Right cardiac atrium (tissue), 5 donors: ENCODE measurements at regions not wholly inside any gene's neighbourhood (a gene's known extent, or its start where the extent isn't known, plus 50 kb on each side); places are given as distances from the start of the nearest gene placed in this dataset.
A peak's percentile ranks its signal among the peaks of the same experiment; 100 is the strongest.

ENCODE experiments used
- ATAC-seq, 2 donors: fragments of 200-7000 bp; cut with Tn5 transposase; one replicate each; pipeline versions ENCODE4 v1.8.0 to v1.9.1; 2020; ENCODE audit warnings: moderate library complexity in 2 of 2, mild to moderate bottlenecking in 1 of 2
- DNase-seq, 3 donors: peaks; one replicate each; pipeline ENCODE4 v3.0.0-alpha.2; 2020
- H3K27ac ChIP-seq: one replicate; pipeline ENCODE4 v1.5.1; 2013; ENCODE audit warnings: mild to moderate bottlenecking, low read length, control low read depth, moderate library complexity
- H3K27me3 ChIP-seq: one replicate; pipeline ENCODE4 v1.6.1; 2013; ENCODE audit not compliant: control insufficient read depth, insufficient read depth
- H3K4me1 ChIP-seq: one replicate; pipeline ENCODE4 v1.6.1; 2013; ENCODE audit warnings: low read length; ENCODE audit not compliant: control insufficient read depth, insufficient read depth
- H3K4me3 ChIP-seq: one replicate; pipeline ENCODE4 v1.5.1; 2013; ENCODE audit warnings: low read length, control low read depth
- H3K9me3 ChIP-seq: one replicate; pipeline ENCODE4 v1.6.1; 2013; ENCODE audit warnings: low read length; ENCODE audit not compliant: control insufficient read depth
- WGBS: extraction: QIAGEN DNeasy Blood & Tissue Kit; methylation state at CpG from one replicate; pipeline ENCODE4 v1.1.7; 2013; 5-methylcytosine and 5-hydroxymethylcytosine counted together
- intact Hi-C, 4 donors: fragments of 100-400 bp; cut with DNase I; formaldehyde crosslinking; loops; one replicate each; pipeline versions ENCODE4 v1.11.0 to v1.14.0; 2022 to 2023
- donor health status: healthy with polysubstance abuse.
- donor health status: DM: no; HTN: yes; CAD: no.
- donor health status: DM: no; HTN: no; CAD: no.
- donor health status: DM: no; HTN: yes; CAD: no; lungs with severe emphysema.
- donor health status: DM: yes; HTN: yes; CAD: no.

- H3K9me3 ChIP-seq = no peaks in the 10 kb centered on the region
- no peak overlapping the region for H3K4me3 ChIP-seq
- ATAC-seq (no peak), DNase-seq (no peak)
- 93% methylated on average over 2 of the region's 2 CpGs for WGBS
- no peaks in the 10 kb centered on the region for H3K4me1 ChIP-seq
- no peaks in the 10 kb centered on the region for H3K27me3 ChIP-seq
- intact Hi-C loops = no loop called here
- H3K27ac ChIP-seq = no peak overlapping the region
These were observed 573.8 kb upstream of the TBX3 start for GRCh38 chr12:115257791-115258190.

- DNase-seq (no peak), ATAC-seq (no peak)
- Histone ChIP-seq H3K27ac (no peak overlapping the region), H3K9me3 (no peaks in the 10 kb centered on the region), H3K4me1 (no peaks in the 10 kb centered on the region), H3K27me3 (no peaks in the 10 kb centered on the region), H3K4me3 (no peak overlapping the region)
- intact Hi-C loops = no loop called here
- WGBS = 78% methylated on average over 5 of the region's 5 CpGs
These were observed 572.0 kb upstream of the TBX3 start for GRCh38 chr12:115255962-115256361.

GRCh38 chr12:115255257-115255656, 571.3 kb upstream of the TBX3 start:
- Histone ChIP-seq H3K4me3 (no peak overlapping the region), H3K4me1 (no peaks in the 10 kb centered on the region), H3K27ac (no peak overlapping the region), H3K9me3 (no peaks in the 10 kb centered on the region), H3K27me3 (no peaks in the 10 kb centered on the region)
- ATAC-seq (peak in 1 of 2 donors; percentile 11), DNase-seq (no peak)
- intact Hi-C loops = no loop called here

GRCh38 chr12:115253049-115253448, 569.1 kb upstream of the TBX3 start:
- intact Hi-C loops = no loop called here
- no peaks in the 10 kb centered on the region for H3K4me1 ChIP-seq
- no peaks in the 10 kb centered on the region for H3K9me3 ChIP-seq
- ATAC-seq = no peak
- 94% methylated on average over 3 of the region's 3 CpGs for WGBS
- no peak overlapping the region for H3K4me3 ChIP-seq
- H3K27me3 ChIP-seq = no peaks in the 10 kb centered on the region
- no peak for DNase-seq
- H3K27ac ChIP-seq = no peak overlapping the region

- intact Hi-C loops = no loop called here
- ATAC-seq = no peak
- 83% methylated on average over 6 of the region's 6 CpGs for WGBS
These were observed 567.8 kb upstream of the TBX3 start for GRCh38 chr12:115251727-115252126.

GRCh38 chr12:115249671-115250278, 565.8 kb upstream of the TBX3 start:
- DNase-seq (no peak), ATAC-seq (no peak)
- Histone ChIP-seq H3K4me1 (no peaks in the 10 kb centered on the region), H3K27ac (no peak overlapping the region), H3K9me3 (no peaks in the 10 kb centered on the region), H3K27me3 (no peaks in the 10 kb centered on the region), H3K4me3 (no peak overlapping the region)
- WGBS = 68% methylated on average over 3 of the region's 3 CpGs
- intact Hi-C loops = no loop called here

More at GRCh38 chr12:115251727-115252126, 567.8 kb upstream of the TBX3 start:
- Histone ChIP-seq H3K9me3 (no peaks in the 10 kb centered on the region), H3K4me3 (no peak overlapping the region), H3K4me1 (no peaks in the 10 kb centered on the region), H3K27ac (no peak overlapping the region), H3K27me3 (no peaks in the 10 kb centered on the region)
- DNase-seq = no peak

GRCh38 chr12:115245020-115245419, 561.0 kb upstream of the TBX3 start:
- Histone ChIP-seq H3K9me3 (no peaks in the 10 kb centered on the region), H3K4me3 (no peak overlapping the region), H3K4me1 (no peaks in the 10 kb centered on the region), H3K27ac (no peak overlapping the region), H3K27me3 (no peaks in the 10 kb centered on the region)
- no peak for DNase-seq
- intact Hi-C loops = no loop called here
- ATAC-seq = no peak
- 64% methylated on average over 10 of the region's 10 CpGs for WGBS

GRCh38 chr12:115243933-115244628, 560.1 kb upstream of the TBX3 start:
- H3K27me3 ChIP-seq = no peaks in the 10 kb centered on the region
- intact Hi-C loops = no loop called here
- H3K27ac ChIP-seq = no peak overlapping the region
- no peaks in the 10 kb centered on the region for H3K4me1 ChIP-seq
- ATAC-seq = no peak
- H3K4me3 ChIP-seq = no peak overlapping the region
- DNase-seq = no peak
- 90% methylated on average over 5 of the region's 5 CpGs for WGBS
- no peaks in the 10 kb centered on the region for H3K9me3 ChIP-seq

GRCh38 chr12:115240251-115240650, 556.3 kb upstream of the TBX3 start:
- ATAC-seq = no peak

GRCh38 chr12:115235880-115236279, 551.9 kb upstream of the TBX3 start:
- Histone ChIP-seq H3K9me3 (no peaks in the 10 kb centered on the region), H3K27me3 (no peaks in the 10 kb centered on the region), H3K4me1 (no peaks in the 10 kb centered on the region), H3K27ac (no peak overlapping the region), H3K4me3 (no peak overlapping the region)
- ATAC-seq (no peak), DNase-seq (no peak)
- WGBS = 53% methylated on average over 1 of the region's 1 CpG
- intact Hi-C loops = no loop called here

More at GRCh38 chr12:115240251-115240650, 556.3 kb upstream of the TBX3 start:
- no peak overlapping the region for H3K4me3 ChIP-seq
- WGBS = 81% methylated on average over 1 of the region's 1 CpG
- no peaks in the 10 kb centered on the region for H3K9me3 ChIP-seq
- DNase-seq = no peak
- H3K27ac ChIP-seq = no peak overlapping the region
- no peaks in the 10 kb centered on the region for H3K27me3 ChIP-seq
- no peaks in the 10 kb centered on the region for H3K4me1 ChIP-seq
- intact Hi-C loops = no loop called here

- no peaks in the 10 kb centered on the region for H3K9me3 ChIP-seq
- no peaks in the 10 kb centered on the region for H3K4me1 ChIP-seq
- ATAC-seq = no peak
- H3K4me3 ChIP-seq = no peak overlapping the region
- WGBS = 41% methylated on average over 6 of the region's 6 CpGs
- no peak overlapping the region for H3K27ac ChIP-seq
- intact Hi-C loops = no loop called here
- DNase-seq = no peak
- no peaks in the 10 kb centered on the region for H3K27me3 ChIP-seq
These were observed 550.0 kb upstream of the TBX3 start for GRCh38 chr12:115233891-115234543.
